KOPT-K1 (cell line): ENCODE measurements at regions not wholly inside any gene's neighbourhood (a gene's known extent, or its start where the extent isn't known, plus 50 kb on each side); places are given as distances from the start of the nearest gene placed in this dataset.

Experiments used
- H3K27ac ChIP-seq: fragments of 200-600 bp; sonication (generic); 2 replicates; pipeline ENCODE4 v1.5.1; 2016; ENCODE audit warnings: antibody characterized with exemption, mild to moderate bottlenecking, low read depth, low read length; ENCODE audit not compliant: poor library complexity, severe bottlenecking
- H3K36me3 ChIP-seq: fragments of 200-600 bp; sonication (generic); 2 replicates; pipeline ENCODE4 v1.5.1; 2017; ENCODE audit warnings: antibody characterized with exemption, mild to moderate bottlenecking, low read length, moderate library complexity; ENCODE audit not compliant: insufficient read depth
- H3K9me3 ChIP-seq: fragments of 200-600 bp; sonication (generic); 2 replicates; pipeline ENCODE4 v1.5.1; 2017; ENCODE audit warnings: antibody characterized with exemption, low read length, mild to moderate bottlenecking; ENCODE audit not compliant: insufficient read depth, poor library complexity, severe bottlenecking

GRCh38 chr9:28270156-28270555 is 696.9 kb upstream of the C9orf72 start:
- H3K9me3 ChIP-seq, result no peaks in the 10 kb centered on the region
- no peaks in the 10 kb centered on the region for H3K36me3 ChIP-seq
- no peak overlapping the region for H3K27ac ChIP-seq

GRCh38 chr9:28272127-28272526 is 698.8 kb upstream of the C9orf72 start:
- Histone ChIP-seq H3K9me3 (no peaks in the 10 kb centered on the region), H3K36me3 (no peaks in the 10 kb centered on the region), H3K27ac (no peak overlapping the region)

GRCh38 chr9:28287455-28287854 is 714.2 kb upstream of the C9orf72 start:
- Histone ChIP-seq H3K36me3 (no peaks in the 10 kb centered on the region), H3K9me3 (no peaks in the 10 kb centered on the region), H3K27ac (no peak overlapping the region)

GRCh38 chr9:28289746-28290145 is 716.5 kb upstream of the C9orf72 start:
- H3K9me3 ChIP-seq, result no peaks in the 10 kb centered on the region
- H3K36me3 ChIP-seq, result no peaks in the 10 kb centered on the region
- H3K27ac ChIP-seq, result no peak overlapping the region

- Histone ChIP-seq H3K36me3 (no peaks in the 10 kb centered on the region), H3K9me3 (no peaks in the 10 kb centered on the region), H3K27ac (no peak overlapping the region)
Measured at GRCh38 chr9:28293369-28294090, 720.2 kb upstream of the C9orf72 start.

GRCh38 chr9:28301281-28301680 is 728.0 kb upstream of the C9orf72 start:
- Histone ChIP-seq H3K36me3 (no peaks in the 10 kb centered on the region), H3K9me3 (no peaks in the 10 kb centered on the region), H3K27ac (no peak overlapping the region)

- no peaks in the 10 kb centered on the region for H3K36me3 ChIP-seq
- H3K27ac ChIP-seq, result no peak overlapping the region
- no peaks in the 10 kb centered on the region for H3K9me3 ChIP-seq
Measured at GRCh38 chr9:28317745-28318144, 744.5 kb upstream of the C9orf72 start.

GRCh38 chr9:28318515-28318914 is 745.2 kb upstream of the C9orf72 start:
- Histone ChIP-seq H3K27ac (no peak overlapping the region), H3K36me3 (no peaks in the 10 kb centered on the region), H3K9me3 (no peaks in the 10 kb centered on the region)

GRCh38 chr9:28319981-28320380 is 746.7 kb upstream of the C9orf72 start:
- Histone ChIP-seq H3K27ac (no peak overlapping the region), H3K36me3 (no peaks in the 10 kb centered on the region), H3K9me3 (no peaks in the 10 kb centered on the region)

- H3K27ac ChIP-seq, result no peak overlapping the region
- H3K9me3 ChIP-seq, result no peaks in the 10 kb centered on the region
- H3K36me3 ChIP-seq, result no peaks in the 10 kb centered on the region
Measured at GRCh38 chr9:28320616-28321015, 747.3 kb upstream of the C9orf72 start.

- Histone ChIP-seq H3K9me3 (no peaks in the 10 kb centered on the region), H3K36me3 (no peaks in the 10 kb centered on the region), H3K27ac (no peak overlapping the region)
Measured at GRCh38 chr9:28329323-28329722, 756.0 kb upstream of the C9orf72 start.

GRCh38 chr9:28332648-28333047 is 759.4 kb upstream of the C9orf72 start:
- no peak overlapping the region for H3K27ac ChIP-seq

GRCh38 chr9:28341913-28342312 is 768.6 kb upstream of the C9orf72 start:
- H3K27ac ChIP-seq, result no peak overlapping the region
- no peaks in the 10 kb centered on the region for H3K9me3 ChIP-seq
- no peaks in the 10 kb centered on the region for H3K36me3 ChIP-seq

More at GRCh38 chr9:28332648-28333047, 759.4 kb upstream of the C9orf72 start:
- Histone ChIP-seq H3K9me3 (no peaks in the 10 kb centered on the region), H3K36me3 (no peaks in the 10 kb centered on the region)

- H3K9me3 ChIP-seq, result no peaks in the 10 kb centered on the region
- H3K27ac ChIP-seq, result no peak overlapping the region
- no peaks in the 10 kb centered on the region for H3K36me3 ChIP-seq
Measured at GRCh38 chr9:28342815-28343338, 769.6 kb upstream of the C9orf72 start.

- Histone ChIP-seq H3K27ac (no peak overlapping the region), H3K9me3 (no peaks in the 10 kb centered on the region)
Measured at GRCh38 chr9:28363151-28363562, 789.9 kb upstream of the C9orf72 start.

GRCh38 chr9:28365020-28365640 is 791.8 kb upstream of the C9orf72 start:
- H3K36me3 ChIP-seq, result no peaks in the 10 kb centered on the region
- H3K27ac ChIP-seq, result no peak overlapping the region
- no peaks in the 10 kb centered on the region for H3K9me3 ChIP-seq

More at GRCh38 chr9:28363151-28363562, 789.9 kb upstream of the C9orf72 start:
- H3K36me3 ChIP-seq, result no peaks in the 10 kb centered on the region
